Esophagus squamous epithelium (tissue), 4 donors: ENCODE measurements at regions not wholly inside any gene's neighbourhood (a gene's known extent, or its start where the extent isn't known, plus 50 kb on each side); places are given as distances from the start of the nearest gene placed in this dataset.

Experiments
- POLR2A ChIP-seq, 4 donors: fragments of 450-650 bp; IDR thresholded peaks; one replicate each; pipeline ENCODE4 v1.6.1; 2017; ENCODE audit warnings: antibody characterized with exemption in 4 of 4, mild to moderate bottlenecking in 4 of 4, moderate library complexity in 3 of 4
- TF ChIP-seq, protein P1 (sequence below), 6 experiments: fragments of 450-650 bp in 4 of 6; fragments of 200-600 bp in 2 of 6; sonication (generic) in 2 of 6; IDR thresholded peaks; one replicate each; pipeline ENCODE4 v1.5.1; 2016 to 2019; ENCODE audit warnings: antibody characterized with exemption in 6 of 6, mild to moderate bottlenecking in 4 of 6, moderate library complexity in 4 of 6

- TF ChIP-seq, protein P1, sequence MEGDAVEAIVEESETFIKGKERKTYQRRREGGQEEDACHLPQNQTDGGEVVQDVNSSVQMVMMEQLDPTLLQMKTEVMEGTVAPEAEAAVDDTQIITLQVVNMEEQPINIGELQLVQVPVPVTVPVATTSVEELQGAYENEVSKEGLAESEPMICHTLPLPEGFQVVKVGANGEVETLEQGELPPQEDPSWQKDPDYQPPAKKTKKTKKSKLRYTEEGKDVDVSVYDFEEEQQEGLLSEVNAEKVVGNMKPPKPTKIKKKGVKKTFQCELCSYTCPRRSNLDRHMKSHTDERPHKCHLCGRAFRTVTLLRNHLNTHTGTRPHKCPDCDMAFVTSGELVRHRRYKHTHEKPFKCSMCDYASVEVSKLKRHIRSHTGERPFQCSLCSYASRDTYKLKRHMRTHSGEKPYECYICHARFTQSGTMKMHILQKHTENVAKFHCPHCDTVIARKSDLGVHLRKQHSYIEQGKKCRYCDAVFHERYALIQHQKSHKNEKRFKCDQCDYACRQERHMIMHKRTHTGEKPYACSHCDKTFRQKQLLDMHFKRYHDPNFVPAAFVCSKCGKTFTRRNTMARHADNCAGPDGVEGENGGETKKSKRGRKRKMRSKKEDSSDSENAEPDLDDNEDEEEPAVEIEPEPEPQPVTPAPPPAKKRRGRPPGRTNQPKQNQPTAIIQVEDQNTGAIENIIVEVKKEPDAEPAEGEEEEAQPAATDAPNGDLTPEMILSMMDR (IDR thresholded peaks at IDR 0.05): no peak
- TF ChIP-seq POLR2A (IDR thresholded peaks at IDR 0.05): no peak
Observed at GRCh38 chr1:5757187-5757805, 234.9 kb downstream of the NPHP4 start.
